Ovary (tissue), 7 donors: ENCODE measurements at regions not wholly inside any gene's neighbourhood (a gene's known extent, or its start where the extent isn't known, plus 50 kb on each side); places are given as distances from the start of the nearest gene placed in this dataset.

Experiments
- DNase-seq, 5 donors: peaks; one replicate each; pipeline ENCODE4 v3.0.0-alpha.2; 2019 to 2020
- H3K27ac ChIP-seq, 2 donors: fragments of 200-600 bp; one replicate each; pipeline versions ENCODE4 v1.5.1 to v1.8.0; 2019 to 2022
- H3K27me3 ChIP-seq: fragments of 200-600 bp; one replicate; pipeline ENCODE4 v1.8.0; 2022
- H3K36me3 ChIP-seq: fragments of 200-600 bp; sonication (generic); one replicate; pipeline ENCODE4 v1.5.1; 2019
- H3K4me1 ChIP-seq: one replicate; pipeline ENCODE4 v1.8.1; 2013; ENCODE audit warnings: mild to moderate bottlenecking, moderate library complexity; ENCODE audit not compliant: insufficient read depth
- H3K4me3 ChIP-seq: fragments of 200-600 bp; sonication (generic); one replicate; pipeline ENCODE4 v1.5.1; 2017
- H3K9me3 ChIP-seq, 2 donors: fragments of 200-600 bp in 1 of 2; sonication (generic) in 1 of 2; one replicate each; pipeline versions ENCODE4 v1.5.1 to v1.8.1; 2013 to 2019; ENCODE audit warnings: mild to moderate bottlenecking in 1 of 2, moderate library complexity in 1 of 2
- CTCF ChIP-seq, 3 donors: fragments of 450-650 bp in 2 of 3; fragments of 200-600 bp in 1 of 3; IDR thresholded peaks; one replicate each; pipeline versions ENCODE4 v1.5.1 to v1.8.0; 2016 to 2022; ENCODE audit warnings: antibody characterized with exemption in 3 of 3, mild to moderate bottlenecking in 1 of 3
- EP300 ChIP-seq: sonication (generic); formaldehyde crosslinking; IDR thresholded peaks from one replicate; pipeline ENCODE4 v1.6.1; 2017; ENCODE audit warnings: antibody characterized with exemption
- POLR2A ChIP-seq: fragments of 450-650 bp; IDR thresholded peaks from one replicate; pipeline ENCODE4 v1.6.1; 2017; ENCODE audit warnings: antibody characterized with exemption, mild to moderate bottlenecking, moderate library complexity
- WGBS, 3 donors: extraction: QIAGEN DNeasy Blood & Tissue Kit in 1 of 3; methylation state at CpG; one replicate each; pipeline versions ENCODE4 v1.1.5 to v1.1.7; 2013 to 2017; 5-methylcytosine and 5-hydroxymethylcytosine counted together
- intact Hi-C, 4 donors: fragments of 100-400 bp; cut with DNase I; formaldehyde crosslinking; loops; one replicate each; pipeline versions ENCODE4 v1.11.0 to v1.15.1; 2022 to 2023
- donor health status: DM: no; HTN: no; CAD: no; lungs with moderate emphysema.
- donor health status: DM: no; HTN: no; CAD: no.
- donor health status: Bipolar disorder and iron deficiency.
- donor health status: DM: no; HTN: no; CAD: no.
- donor health status: DM: yes; HTN: yes; CAD: no.

- Histone ChIP-seq H3K27ac (no peak overlapping the region), H3K4me1 (no peaks in the 10 kb centered on the region), H3K9me3 (no peaks in the 10 kb centered on the region), H3K4me3 (no peak overlapping the region), H3K36me3 (no peaks in the 10 kb centered on the region), H3K27me3 (no peaks in the 10 kb centered on the region)
- 74 to 80% (median 76%) methylated on average over 2 of the region's 2 CpGs for WGBS, 3 donors
- TF ChIP-seq POLR2A = no peak
- TF ChIP-seq CTCF (IDR thresholded peaks at IDR 0.05) = no peak
- TF ChIP-seq EP300 = no peak
- no peak for DNase-seq
- intact Hi-C loops = no loop called here
Measured at GRCh38 chr5:145294331-145294730, 540.8 kb downstream of the PRELID2 start.

GRCh38 chr5:145293716-145294115 is 541.4 kb downstream of the PRELID2 start:
- no peak for DNase-seq
- no peaks in the 10 kb centered on the region for H3K36me3 ChIP-seq
- no peaks in the 10 kb centered on the region for H3K27me3 ChIP-seq
- 64 to 71% (median 67%) methylated on average over 1 of the region's 1 CpG for WGBS, 3 donors
- no peaks in the 10 kb centered on the region for H3K4me1 ChIP-seq
- intact Hi-C loops = no loop called here
- no peak overlapping the region for H3K27ac ChIP-seq
- H3K4me3 ChIP-seq = no peak overlapping the region
- TF ChIP-seq CTCF (IDR thresholded peaks at IDR 0.05) (no peak), POLR2A (no peak)
- H3K9me3 ChIP-seq = no peaks in the 10 kb centered on the region

GRCh38 chr5:145292278-145292677 is 542.9 kb downstream of the PRELID2 start:
- Histone ChIP-seq H3K4me3 (no peak overlapping the region), H3K36me3 (no peaks in the 10 kb centered on the region), H3K4me1 (no peaks in the 10 kb centered on the region), H3K9me3 (no peaks in the 10 kb centered on the region), H3K27me3 (no peaks in the 10 kb centered on the region), H3K27ac (no peak overlapping the region)
- TF ChIP-seq POLR2A = no peak
- no peak for TF ChIP-seq EP300
- no peak for TF ChIP-seq CTCF (IDR thresholded peaks at IDR 0.05)
- WGBS, 3 donors = 10 to 19% (median 19%) methylated on average over 3 of the region's 3 CpGs
- no peak for DNase-seq
- intact Hi-C loops = no loop called here

- WGBS, 3 donors = 57 to 69% (median 63%) methylated on average over 3 of the region's 3 CpGs
- intact Hi-C loops = no loop called here
- no peaks in the 10 kb centered on the region for H3K4me1 ChIP-seq
- TF ChIP-seq CTCF (IDR thresholded peaks at IDR 0.05) (no peak), POLR2A (no peak), EP300 (no peak)
- no peak overlapping the region for H3K4me3 ChIP-seq
- H3K27ac ChIP-seq = no peak overlapping the region
- H3K27me3 ChIP-seq = no peaks in the 10 kb centered on the region
- DNase-seq = no peak
- no peaks in the 10 kb centered on the region for H3K9me3 ChIP-seq
- no peaks in the 10 kb centered on the region for H3K36me3 ChIP-seq
Measured at GRCh38 chr5:145283141-145283810, 551.9 kb downstream of the PRELID2 start.
